ENCODE measurements at regions not wholly inside any gene's neighbourhood (a gene's known extent, or its start where the extent isn't known, plus 50 kb on each side); places are given as distances from the start of the nearest gene placed in this dataset.

DNA sequence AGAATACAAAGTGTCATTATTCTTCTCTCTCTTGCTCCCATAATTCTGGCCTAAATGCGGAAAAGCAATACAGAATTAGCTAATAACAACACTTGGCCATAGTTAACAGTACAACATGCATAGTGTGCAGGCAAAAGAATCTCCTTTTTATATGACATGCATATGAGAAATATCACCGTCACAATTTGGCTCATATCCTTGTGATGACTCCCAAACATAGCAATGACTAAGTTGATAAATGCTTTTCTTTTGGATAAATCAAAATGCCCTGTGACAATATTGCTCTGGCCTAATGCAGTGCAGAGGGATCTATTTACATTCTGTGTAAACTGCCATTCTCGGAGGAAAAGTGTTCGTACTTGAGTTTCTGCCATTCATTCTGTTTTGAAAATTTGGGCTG, 121.9 kb upstream of the GHR start:
- TF ChIP-seq TEAD4 (IDR thresholded peaks at IDR 0.05) = no peak
- no peak for TF ChIP-seq YY1 (IDR thresholded peaks at IDR 0.05; ENCODE audit: low read depth)
- TF ChIP-seq NFIC (IDR thresholded peaks at IDR 0.05) = no peak
- no peak for TF ChIP-seq EP300 (IDR thresholded peaks at IDR 0.05; ENCODE audit: borderline replicate concordance)
- TF ChIP-seq ZBTB7A (IDR thresholded peaks at IDR 0.05; ENCODE audit: low read depth) = no peak
- TF ChIP-seq, protein P1, sequence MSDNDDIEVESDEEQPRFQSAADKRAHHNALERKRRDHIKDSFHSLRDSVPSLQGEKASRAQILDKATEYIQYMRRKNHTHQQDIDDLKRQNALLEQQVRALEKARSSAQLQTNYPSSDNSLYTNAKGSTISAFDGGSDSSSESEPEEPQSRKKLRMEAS (IDR thresholded peaks at IDR 0.05) = no peak
- TF ChIP-seq TCF12 (IDR thresholded peaks at IDR 0.05; ENCODE audit: low read depth) = no peak
- TF ChIP-seq FOXM1 (IDR thresholded peaks at IDR 0.05; ENCODE audit: borderline replicate concordance, low read depth) = no peak
- TF ChIP-seq CEBPB (IDR thresholded peaks at IDR 0.05) = no peak
- no peak for TF ChIP-seq TAF1 (IDR thresholded peaks at IDR 0.05; ENCODE audit: low read depth)
- TF ChIP-seq CREB1 (IDR thresholded peaks at IDR 0.05; ENCODE audit: low read depth) = no peak

Data from Ishikawa (cell line).